ENCODE measurements at regions not wholly inside any gene's neighbourhood (a gene's known extent, or its start where the extent isn't known, plus 50 kb on each side); places are given as distances from the start of the nearest gene placed in this dataset.
A peak's percentile ranks its signal among the peaks of the same experiment; 100 is the strongest.

DNA sequence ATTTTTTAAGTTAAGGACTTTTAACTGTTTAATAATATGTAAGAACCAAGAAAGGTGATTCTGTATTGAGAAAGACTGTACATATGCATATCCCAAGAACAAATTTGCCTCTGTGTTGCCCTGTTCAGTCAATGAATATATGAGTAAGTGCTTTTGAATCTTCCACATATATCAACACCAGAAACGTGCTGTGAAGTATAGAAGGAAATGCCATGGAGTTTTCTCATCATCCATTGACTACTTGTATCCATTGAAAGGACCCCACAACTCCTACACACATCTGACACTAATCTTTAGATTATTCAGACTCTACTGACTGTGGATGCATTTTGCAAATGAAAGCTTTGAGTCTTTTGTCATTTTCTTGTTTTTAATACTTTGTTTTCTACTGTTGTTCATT, 366.9 kb downstream of the S1PR1 start:
- TF ChIP-seq TEAD4 (IDR thresholded peaks at IDR 0.05): no peak
- TF ChIP-seq, protein P1, sequence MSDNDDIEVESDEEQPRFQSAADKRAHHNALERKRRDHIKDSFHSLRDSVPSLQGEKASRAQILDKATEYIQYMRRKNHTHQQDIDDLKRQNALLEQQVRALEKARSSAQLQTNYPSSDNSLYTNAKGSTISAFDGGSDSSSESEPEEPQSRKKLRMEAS (IDR thresholded peaks at IDR 0.05): no peak
- no peak for TF ChIP-seq EGR1 (IDR thresholded peaks at IDR 0.05)
- no peak for TF ChIP-seq YY1 (IDR thresholded peaks at IDR 0.05; ENCODE audit: low read depth)
- TF ChIP-seq NFIC (IDR thresholded peaks at IDR 0.05): no peak
- no peak for TF ChIP-seq FOXM1 (IDR thresholded peaks at IDR 0.05; ENCODE audit: borderline replicate concordance, low read depth)
- TF ChIP-seq USF1 (IDR thresholded peaks at IDR 0.05): no peak
- no peak for TF ChIP-seq EP300 (IDR thresholded peaks at IDR 0.05; ENCODE audit: borderline replicate concordance)
- TF ChIP-seq CEBPB (IDR thresholded peaks at IDR 0.05): no peak
- no peak for TF ChIP-seq TCF12 (IDR thresholded peaks at IDR 0.05; ENCODE audit: low read depth)
- TF ChIP-seq REST (IDR thresholded peaks at IDR 0.05; ENCODE audit: low read depth): no peak

- TF ChIP-seq YY1 (IDR thresholded peaks at IDR 0.05; ENCODE audit: low read depth): no peak
- no peak for TF ChIP-seq EP300 (IDR thresholded peaks at IDR 0.05; ENCODE audit: borderline replicate concordance)
- no peak for TF ChIP-seq TCF12 (IDR thresholded peaks at IDR 0.05; ENCODE audit: low read depth)
Measured at GRCh38 chr1:101605878-101606277, 369.1 kb downstream of the S1PR1 start.

DNA sequence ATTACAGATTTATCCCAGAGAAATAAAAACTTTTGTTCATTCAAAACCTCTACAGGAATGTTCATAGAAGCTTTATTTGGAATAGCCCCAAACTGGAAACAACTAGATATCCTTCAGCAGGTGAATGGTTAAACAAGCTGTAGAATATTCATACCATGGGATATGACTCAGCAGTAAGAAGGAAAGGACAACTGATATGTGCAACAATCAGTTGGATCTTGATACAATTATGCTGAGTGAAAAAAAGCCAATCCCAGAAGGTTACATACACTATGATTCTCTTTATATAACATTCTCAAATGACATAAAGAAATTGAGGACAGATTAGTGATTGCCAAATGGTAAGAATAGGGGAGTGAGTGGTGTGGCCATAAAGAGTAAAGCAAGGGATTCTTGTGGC, 376.7 kb downstream of the S1PR1 start:
- TF ChIP-seq TEAD4 (IDR thresholded peaks at IDR 0.05) (no peak), REST (IDR thresholded peaks at IDR 0.05; ENCODE audit: low read depth) (no peak), TCF12 (IDR thresholded peaks at IDR 0.05; ENCODE audit: low read depth) (no peak), USF1 (IDR thresholded peaks at IDR 0.05) (no peak), ZBTB7A (IDR thresholded peaks at IDR 0.05; ENCODE audit: low read depth) (no peak), YY1 (IDR thresholded peaks at IDR 0.05; ENCODE audit: low read depth) (no peak), FOXM1 (IDR thresholded peaks at IDR 0.05; ENCODE audit: borderline replicate concordance, low read depth) (no peak), NFIC (IDR thresholded peaks at IDR 0.05) (no peak), EGR1 (IDR thresholded peaks at IDR 0.05) (no peak), TAF1 (IDR thresholded peaks at IDR 0.05; ENCODE audit: low read depth) (no peak), CEBPB (IDR thresholded peaks at IDR 0.05) (no peak), CREB1 (IDR thresholded peaks at IDR 0.05; ENCODE audit: low read depth) (no peak), RAD21 (IDR thresholded peaks at IDR 0.05; ENCODE audit: low read depth) (no peak), EP300 (IDR thresholded peaks at IDR 0.05; ENCODE audit: borderline replicate concordance) (no peak)
- TF ChIP-seq, protein P1 (IDR thresholded peaks at IDR 0.05): no peak

DNA sequence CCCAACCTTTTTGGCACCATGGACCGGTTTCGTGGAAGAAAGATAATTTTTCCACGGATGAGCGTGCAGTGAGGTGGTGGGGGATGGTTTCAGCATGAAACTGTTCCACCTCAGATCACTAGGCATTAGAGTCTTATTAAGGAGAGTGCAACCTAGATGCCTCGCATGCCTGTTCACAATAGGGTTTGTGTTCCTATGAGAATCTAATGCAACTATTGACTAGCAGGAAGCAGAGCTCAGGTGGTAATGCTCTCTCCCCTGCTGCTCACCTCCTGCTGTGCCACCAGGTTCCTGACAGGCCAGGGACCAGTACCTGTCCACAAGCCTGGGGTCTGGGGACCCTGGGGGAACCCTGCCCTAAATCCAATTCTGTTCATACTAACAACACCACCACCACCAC, 377.8 kb downstream of the OLFM3 start:
- no peak for TF ChIP-seq EGR1 (IDR thresholded peaks at IDR 0.05)
- TF ChIP-seq REST (IDR thresholded peaks at IDR 0.05; ENCODE audit: low read depth): no peak
- TF ChIP-seq, protein P1 (IDR thresholded peaks at IDR 0.05): no peak
- peak; percentile 67 for TF ChIP-seq TCF12 (IDR thresholded peaks at IDR 0.05; ENCODE audit: low read depth)
- no peak for TF ChIP-seq CREB1 (IDR thresholded peaks at IDR 0.05; ENCODE audit: low read depth)
- TF ChIP-seq USF1 (IDR thresholded peaks at IDR 0.05): no peak
- TF ChIP-seq CEBPB (IDR thresholded peaks at IDR 0.05): no peak
- peak; percentile 75 for TF ChIP-seq TEAD4 (IDR thresholded peaks at IDR 0.05)
- TF ChIP-seq FOXM1 (IDR thresholded peaks at IDR 0.05; ENCODE audit: borderline replicate concordance, low read depth): 0 out of 2 replicates have a peak, but pooled peaks have one; percentile 34
- TF ChIP-seq TAF1 (IDR thresholded peaks at IDR 0.05; ENCODE audit: low read depth): no peak
- TF ChIP-seq NFIC (IDR thresholded peaks at IDR 0.05): 0 out of 2 replicates have a peak, but pooled peaks have one; percentile 22
- TF ChIP-seq EP300 (IDR thresholded peaks at IDR 0.05; ENCODE audit: borderline replicate concordance): peak; percentile 72
- no peak for TF ChIP-seq RAD21 (IDR thresholded peaks at IDR 0.05; ENCODE audit: low read depth)
- TF ChIP-seq ZBTB7A (IDR thresholded peaks at IDR 0.05; ENCODE audit: low read depth): 0 out of 2 replicates have a peak, but pooled peaks have one; percentile 25
- no peak for TF ChIP-seq YY1 (IDR thresholded peaks at IDR 0.05; ENCODE audit: low read depth)

Measured in Ishikawa (cell line).